GM12891 (cell line): ENCODE measurements at regions not wholly inside any gene's neighbourhood (a gene's known extent, or its start where the extent isn't known, plus 50 kb on each side); places are given as distances from the start of the nearest gene placed in this dataset.

Experiments
- POLR2A ChIP-seq: IDR thresholded peaks from 2 replicates; pipeline ENCODE4 v1.6.1; 2011; ENCODE audit warnings: low read depth, low read length, control low read depth
- POLR2AphosphoS5 ChIP-seq: IDR thresholded peaks from 2 replicates; pipeline ENCODE4 v1.6.1; 2011; ENCODE audit warnings: low read depth, low read length, control low read depth

DNA sequence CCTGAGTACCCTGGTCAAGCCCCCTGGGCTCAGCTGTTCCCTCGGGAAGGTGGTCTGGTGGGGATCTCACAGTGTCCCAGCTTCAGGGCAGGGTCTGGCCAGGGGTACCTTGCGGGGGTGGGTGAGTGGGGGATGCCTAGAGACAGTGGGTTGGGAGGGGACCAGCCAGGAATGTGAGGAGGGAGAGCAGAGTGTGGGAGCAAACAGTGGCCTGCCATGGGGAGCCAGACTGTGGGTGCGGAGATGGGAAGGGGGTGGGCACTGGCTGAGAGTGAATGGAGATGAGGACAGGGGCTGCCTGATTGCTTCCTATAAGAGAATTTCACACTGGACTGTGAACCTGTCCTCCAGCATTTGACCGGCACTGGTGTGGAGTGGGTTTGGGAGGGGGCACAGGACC is 95.1 kb downstream of the VEGFA start:
- TF ChIP-seq POLR2A (no peak), POLR2AphosphoS5 (no peak)
